Gastrocnemius medialis (tissue), 4 donors: ENCODE measurements at regions not wholly inside any gene's neighbourhood (a gene's known extent, or its start where the extent isn't known, plus 50 kb on each side); places are given as distances from the start of the nearest gene placed in this dataset.
"Not testable (repeated sequence)": the region's sequence is repeated elsewhere in the genome, so short reads cannot be mapped to it uniquely, and the experiment has no call there.

Experiments
- POLR2A ChIP-seq, 2 donors: fragments of 450-650 bp; IDR thresholded peaks; one replicate each; pipeline ENCODE4 v1.6.1; 2017; ENCODE audit warnings: antibody characterized with exemption in 2 of 2, mild to moderate bottlenecking in 2 of 2, moderate library complexity in 2 of 2
- TF ChIP-seq, protein P1 (sequence below), 5 experiments: fragments of 450-650 bp in 3 of 5; fragments of 200-600 bp in 2 of 5; sonication (generic) in 2 of 5; IDR thresholded peaks in 4 of 5; conservative IDR thresholded peaks in 1 of 5; 1 replicate in 4 of 5; 2 replicates in 1 of 5; pipeline ENCODE4 v1.5.1; 2016 to 2019; ENCODE audit warnings: antibody characterized with exemption in 5 of 5, mild to moderate bottlenecking in 3 of 5, moderate library complexity in 3 of 5

DNA sequence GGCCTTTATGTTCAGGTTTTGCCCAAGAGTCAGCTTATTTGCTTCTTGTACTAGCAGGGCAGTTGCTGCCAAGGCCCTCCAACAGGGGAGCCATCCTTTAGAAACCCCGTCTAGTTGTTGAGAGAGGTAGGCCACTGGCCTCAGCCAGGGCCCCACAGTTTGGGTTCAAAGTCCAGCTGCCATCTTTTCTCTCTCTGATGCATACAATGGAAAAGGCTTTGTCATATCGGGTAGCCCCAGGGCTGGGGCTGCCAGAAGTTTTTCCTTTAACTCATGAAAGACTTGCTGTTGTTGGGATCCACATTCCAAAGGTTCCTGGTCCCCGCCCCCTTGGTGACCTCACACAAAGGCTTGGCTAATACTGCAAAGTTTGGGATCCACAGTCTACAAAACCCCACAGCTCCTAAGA, 53.7 kb upstream of the ALDH3B2 start:
- TF ChIP-seq, protein P1, sequence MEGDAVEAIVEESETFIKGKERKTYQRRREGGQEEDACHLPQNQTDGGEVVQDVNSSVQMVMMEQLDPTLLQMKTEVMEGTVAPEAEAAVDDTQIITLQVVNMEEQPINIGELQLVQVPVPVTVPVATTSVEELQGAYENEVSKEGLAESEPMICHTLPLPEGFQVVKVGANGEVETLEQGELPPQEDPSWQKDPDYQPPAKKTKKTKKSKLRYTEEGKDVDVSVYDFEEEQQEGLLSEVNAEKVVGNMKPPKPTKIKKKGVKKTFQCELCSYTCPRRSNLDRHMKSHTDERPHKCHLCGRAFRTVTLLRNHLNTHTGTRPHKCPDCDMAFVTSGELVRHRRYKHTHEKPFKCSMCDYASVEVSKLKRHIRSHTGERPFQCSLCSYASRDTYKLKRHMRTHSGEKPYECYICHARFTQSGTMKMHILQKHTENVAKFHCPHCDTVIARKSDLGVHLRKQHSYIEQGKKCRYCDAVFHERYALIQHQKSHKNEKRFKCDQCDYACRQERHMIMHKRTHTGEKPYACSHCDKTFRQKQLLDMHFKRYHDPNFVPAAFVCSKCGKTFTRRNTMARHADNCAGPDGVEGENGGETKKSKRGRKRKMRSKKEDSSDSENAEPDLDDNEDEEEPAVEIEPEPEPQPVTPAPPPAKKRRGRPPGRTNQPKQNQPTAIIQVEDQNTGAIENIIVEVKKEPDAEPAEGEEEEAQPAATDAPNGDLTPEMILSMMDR (IDR thresholded peaks at IDR 0.05 in 4 of 5, conservative IDR thresholded peaks at IDR 0.05 in 1 of 5) = not testable (repeated sequence)
- TF ChIP-seq POLR2A (IDR thresholded peaks at IDR 0.05) = not testable (repeated sequence)
